Endothelial cell of umbilical vein (primary cell): ENCODE measurements at regions not wholly inside any gene's neighbourhood (a gene's known extent, or its start where the extent isn't known, plus 50 kb on each side); places are given as distances from the start of the nearest gene placed in this dataset.

Source experiments
- CTCF ChIP-seq, 2 donors: IDR thresholded peaks; 1 replicate in 1 of 2; 2 replicates in 1 of 2; pipeline ENCODE4 v1.5.1; 2011; ENCODE audit warnings: low read length in 2 of 2, mild to moderate bottlenecking in 2 of 2, moderate library complexity in 2 of 2, control low read depth in 1 of 2, inconsistent platforms in 1 of 2, low read depth in 1 of 2; ENCODE audit not compliant: insufficient read depth in 1 of 2; ENCODE audit errors: extremely low read depth in 1 of 2
- EZH2 ChIP-seq: IDR thresholded peaks from 2 replicates; pipeline ENCODE4 v1.6.1; 2012; ENCODE audit warnings: borderline replicate concordance, low read depth, mild to moderate bottlenecking, moderate library complexity, low read length, inconsistent platforms; ENCODE audit not compliant: severe bottlenecking
- FOS ChIP-seq: IDR thresholded peaks from 2 replicates; pipeline ENCODE4 v1.6.1; 2011; ENCODE audit warnings: mild to moderate bottlenecking, low read length, moderate library complexity, borderline replicate concordance; ENCODE audit not compliant: insufficient read depth
- GATA2 ChIP-seq: IDR thresholded peaks from 2 replicates; pipeline ENCODE4 v1.7.0; 2011; ENCODE audit warnings: low read depth, mild to moderate bottlenecking, moderate library complexity, mixed read lengths, low read length; ENCODE audit not compliant: insufficient read length, insufficient read depth
- JUN ChIP-seq: IDR thresholded peaks from 2 replicates; pipeline ENCODE4 v1.6.1; 2011; ENCODE audit warnings: borderline replicate concordance, low read depth; ENCODE audit not compliant: insufficient read length, insufficient read depth
- MAX ChIP-seq: IDR thresholded peaks from 2 replicates; pipeline ENCODE4 v1.6.1; 2011; ENCODE audit not compliant: insufficient read depth, insufficient read length
- MYC ChIP-seq: IDR thresholded peaks from one replicate; pipeline ENCODE4 v1.6.1; 2011; ENCODE audit warnings: mild to moderate bottlenecking, low read depth, low read length
- POLR2A ChIP-seq: IDR thresholded peaks from 2 replicates; pipeline ENCODE4 v1.6.1; 2012; ENCODE audit warnings: low read depth, mild to moderate bottlenecking, control low read depth, low read length
- POLR2AphosphoS5 ChIP-seq: IDR thresholded peaks from 2 replicates; pipeline ENCODE4 v1.6.1; 2012; ENCODE audit warnings: low read depth, mild to moderate bottlenecking, control low read depth, low read length, moderate library complexity; ENCODE audit not compliant: insufficient read depth

- TF ChIP-seq CTCF (IDR thresholded peaks at IDR 0.05; ENCODE audit: extremely low read depth in 1 of 2, insufficient read depth in 1 of 2, low read depth in 1 of 2, low read length in 2 of 2): no peak
- TF ChIP-seq EZH2: no peak
- no peak for TF ChIP-seq POLR2A
- no peak for TF ChIP-seq FOS
- TF ChIP-seq MYC: no peak
- TF ChIP-seq MAX: no peak
- TF ChIP-seq POLR2AphosphoS5: no peak
- TF ChIP-seq JUN: no peak
- TF ChIP-seq GATA2: no peak
Observed at GRCh38 chr9:82101475-82101874, 112.9 kb downstream of the SPATA31D1 start.
